SKM-1 treated with dmso at 0.1 percent for 144 hours (cell line): ENCODE measurements at regions not wholly inside any gene's neighbourhood (a gene's known extent, or its start where the extent isn't known, plus 50 kb on each side); places are given as distances from the start of the nearest gene placed in this dataset.

Experiments
- DNase-seq: peaks from one replicate; lab custom pipeline; 2025; ENCODE audit not compliant: unreplicated experiment; lab: John Stamatoyannopoulos, UW

DNA sequence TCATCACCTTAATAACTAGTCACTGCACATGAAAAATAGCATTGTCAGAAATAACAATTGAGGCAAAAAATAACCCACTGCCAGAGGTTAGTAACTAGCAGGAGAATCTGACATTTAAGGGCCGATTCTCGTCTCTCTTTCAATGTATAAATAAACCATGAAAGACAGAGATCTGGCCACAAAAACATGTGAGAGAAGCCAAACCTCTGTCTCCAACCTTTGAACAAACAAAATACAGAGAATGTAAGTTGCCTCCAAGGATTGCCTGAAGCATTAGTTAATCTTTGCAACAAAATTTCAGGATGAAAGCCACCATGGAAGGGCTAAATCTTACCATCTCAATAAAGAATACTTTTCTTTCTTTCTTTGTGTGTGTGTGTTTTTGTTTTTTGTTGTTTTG is 257.4 kb upstream of the TMTC1 start:
- no peak for DNase-seq

GRCh38 chr12:30030693-30031374 is 247.1 kb upstream of the TMTC1 start:
- DNase-seq: no peak

GRCh38 chr12:30026621-30027234 is 243.0 kb upstream of the TMTC1 start:
- DNase-seq: no peak

GRCh38 chr12:30025317-30025716 is 241.6 kb upstream of the TMTC1 start:
- DNase-seq: no peak

DNA sequence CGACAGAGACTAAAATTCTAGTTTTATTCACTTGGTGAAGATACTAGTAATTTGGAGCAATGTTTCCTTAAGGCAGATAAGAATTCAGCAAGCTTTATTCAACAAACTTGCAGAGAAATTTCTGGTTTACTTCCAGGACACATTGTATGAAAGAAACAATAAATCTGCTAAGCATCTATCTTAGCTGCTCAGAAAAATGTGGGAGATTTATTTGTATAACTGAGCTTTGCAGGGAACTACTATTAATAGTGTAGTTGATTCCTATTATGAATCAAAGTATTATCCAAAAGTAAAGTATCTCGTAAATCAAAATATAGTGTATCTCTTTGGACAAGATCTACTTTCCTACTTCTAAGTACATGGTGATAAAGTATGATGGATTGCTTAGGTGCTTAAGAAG is 239.4 kb upstream of the TMTC1 start:
- no peak for DNase-seq

- no peak for DNase-seq
Observed at GRCh38 chr12:30021051-30021833, 237.5 kb upstream of the TMTC1 start.

- no peak for DNase-seq
Observed at GRCh38 chr12:30019366-30020140, 235.8 kb upstream of the TMTC1 start.

GRCh38 chr12:30016540-30017055 is 232.9 kb upstream of the TMTC1 start:
- DNase-seq: no peak

DNA sequence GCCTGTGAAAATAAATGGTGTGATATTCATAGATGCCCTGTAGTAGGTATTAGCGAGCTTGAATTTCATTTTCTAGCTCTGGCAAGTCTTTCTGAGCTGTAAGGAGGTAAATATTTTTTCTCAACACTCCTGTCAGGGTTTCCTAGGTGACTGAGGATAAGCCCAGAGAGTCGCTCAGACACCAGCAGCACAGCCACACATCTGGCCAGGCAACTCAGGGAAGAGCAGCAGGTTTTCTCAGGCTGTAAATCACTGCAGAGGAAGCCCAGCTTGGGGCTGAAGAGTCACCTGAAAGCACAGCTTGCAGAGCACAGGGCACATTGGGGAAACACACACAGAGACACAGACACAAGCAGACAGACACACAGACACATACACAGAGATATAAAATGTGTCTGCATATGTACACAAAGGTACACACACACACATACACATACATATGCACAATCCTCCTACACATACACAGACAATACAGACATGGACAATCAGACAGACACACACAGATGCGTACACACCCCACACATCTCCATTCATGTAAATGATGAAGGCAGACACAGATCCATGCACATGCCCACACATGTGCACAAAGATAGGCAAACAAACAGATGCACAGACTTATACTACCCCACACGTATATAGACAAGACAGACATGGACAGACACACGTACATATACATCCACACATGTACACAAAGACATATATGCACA is 232.0 kb upstream of the TMTC1 start:
- no peak for DNase-seq

- DNase-seq: no peak
Observed at GRCh38 chr12:30014991-30015390, 231.2 kb upstream of the TMTC1 start.

DNA sequence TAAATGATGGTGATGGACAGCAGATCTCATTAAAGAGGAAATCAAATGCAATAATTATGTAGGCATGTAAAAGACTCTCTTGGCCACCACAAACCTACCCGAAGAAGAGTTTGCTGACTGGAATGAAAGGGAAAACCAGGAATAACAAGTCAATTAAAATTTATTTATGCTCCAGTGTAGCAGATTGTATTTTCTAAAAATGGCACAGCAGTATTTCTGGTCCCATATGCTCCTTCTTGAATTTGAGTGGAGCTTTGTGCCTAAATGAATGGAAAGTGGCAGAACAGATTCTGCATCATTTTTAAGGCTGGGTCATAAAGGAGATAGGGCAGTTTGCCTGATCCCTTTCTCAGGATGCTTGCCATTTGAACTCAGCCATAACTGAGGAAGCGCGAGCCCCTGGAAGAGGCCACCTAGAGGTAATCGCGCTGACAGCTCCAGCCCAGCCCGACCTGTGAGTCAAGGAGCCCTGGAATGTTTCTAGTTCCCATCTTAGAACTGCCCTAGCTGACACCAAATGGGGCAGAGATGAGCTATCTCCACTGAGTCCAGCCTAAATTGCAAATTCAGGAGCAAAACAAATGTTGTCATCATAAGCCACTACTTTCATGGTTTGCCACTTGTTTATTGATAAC is 229.2 kb upstream of the TMTC1 start:
- DNase-seq: no peak

- no peak for DNase-seq
Observed at GRCh38 chr12:30010071-30011052, 226.6 kb upstream of the TMTC1 start.

DNA sequence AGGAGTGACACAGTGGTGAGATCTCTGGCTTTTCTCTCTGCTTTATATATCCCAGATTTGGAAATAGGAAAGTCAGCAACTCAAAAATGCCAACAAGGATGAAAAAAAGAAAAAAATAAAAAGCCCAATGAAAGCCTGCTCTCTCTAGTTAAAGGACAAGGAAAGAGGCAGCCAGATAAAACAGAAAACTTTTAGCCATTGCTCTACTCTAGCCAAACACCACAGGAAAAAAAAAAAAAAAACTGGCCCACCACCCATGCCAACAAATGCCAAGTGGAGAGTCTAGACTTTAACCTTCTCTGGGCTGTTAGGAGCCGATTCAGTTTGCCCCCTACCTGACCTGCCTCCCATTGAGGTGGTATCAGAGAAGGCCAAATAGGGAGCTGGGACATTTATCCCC is 222.3 kb upstream of the TMTC1 start:
- no peak for DNase-seq

DNA sequence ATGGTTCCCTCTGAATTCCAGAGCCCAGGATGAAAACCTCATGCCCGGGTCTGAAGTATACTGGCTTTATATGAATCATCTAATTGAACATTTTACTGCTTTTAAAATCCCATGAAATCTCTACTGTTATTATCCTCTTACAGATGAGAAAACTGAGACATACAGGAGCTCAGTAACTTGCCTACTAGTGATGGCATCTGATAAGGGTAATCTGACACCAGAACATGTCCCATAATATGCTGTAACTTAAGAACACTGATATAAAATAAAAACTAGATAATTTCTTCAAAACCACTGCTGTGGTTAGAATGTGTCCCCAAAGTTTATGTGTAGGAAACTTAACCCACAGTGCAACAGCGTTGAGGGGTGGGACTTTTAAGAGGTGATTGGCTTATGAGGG is 219.6 kb upstream of the TMTC1 start:
- no peak for DNase-seq

- no peak for DNase-seq
Observed at GRCh38 chr12:30002677-30003076, 218.9 kb upstream of the TMTC1 start.

- no peak for DNase-seq
Observed at GRCh38 chr12:30000401-30000800, 216.7 kb upstream of the TMTC1 start.

GRCh38 chr12:29996993-29997392 is 213.3 kb upstream of the TMTC1 start:
- DNase-seq: no peak

- no peak for DNase-seq
Observed at GRCh38 chr12:29992366-29992765, 208.6 kb upstream of the TMTC1 start.

DNA sequence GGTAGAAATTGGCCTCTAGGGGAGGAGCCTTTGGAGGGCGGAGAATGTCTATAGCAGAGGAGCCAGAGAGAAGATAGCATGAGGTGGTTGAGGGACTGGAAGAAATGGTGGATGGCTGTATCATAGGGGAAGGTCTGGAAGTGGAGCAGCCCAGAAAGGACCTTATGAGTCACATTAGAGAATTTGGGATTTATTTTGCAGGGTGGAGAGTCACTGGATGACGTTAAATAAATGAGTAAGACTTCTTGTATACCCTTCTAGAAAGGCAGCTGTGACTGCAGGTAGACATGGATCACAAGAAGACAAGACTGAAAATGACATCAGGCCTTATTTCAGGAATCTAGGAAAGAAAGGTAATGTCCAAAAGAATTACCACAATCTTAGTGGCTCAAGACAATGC is 208.2 kb upstream of the TMTC1 start:
- DNase-seq: no peak
